ENCODE measurements at regions not wholly inside any gene's neighbourhood (a gene's known extent, or its start where the extent isn't known, plus 50 kb on each side); places are given as distances from the start of the nearest gene placed in this dataset.

- Histone ChIP-seq H3K4ac (ENCODE audit: low read depth, low read length) (no peak overlapping the region), H3K27ac (ENCODE audit: insufficient read depth, low read length) (no peak overlapping the region), H4K91ac (ENCODE audit: insufficient read depth, low read depth, low read length) (no peak overlapping the region), H4K8ac (ENCODE audit: low read depth in 2 of 2, low read length in 2 of 2) (no peak overlapping the region), H2AK5ac (ENCODE audit: low read depth, low read length) (no peak overlapping the region), H2BK5ac (ENCODE audit: low read depth, low read length, poor library complexity, severe bottlenecking) (no peak overlapping the region), H2AFZ (replicated peaks; ENCODE audit: low read length, poor library complexity) (no peak overlapping the region), H3K27me3 (ENCODE audit: control insufficient read depth, insufficient read depth, low read length) (no peaks in the 10 kb centered on the region), H4K5ac (ENCODE audit: low read depth, low read length) (no peak overlapping the region), H3K4me1 (ENCODE audit: control insufficient read depth, insufficient read depth, low read length) (no peaks in the 10 kb centered on the region), H3K9me3 (ENCODE audit: control insufficient read depth, insufficient read depth, low read length) (no peaks in the 10 kb centered on the region), H3K4me2 (ENCODE audit: low read depth, low read length) (no peak overlapping the region), H3K36me3 (ENCODE audit: control insufficient read depth, insufficient read depth, low read length) (no peaks in the 10 kb centered on the region), H4K20me1 (ENCODE audit: insufficient read depth, low read length) (no peaks in the 10 kb centered on the region), H3K14ac (replicated peaks; ENCODE audit: low read depth, low read length) (no peak overlapping the region), H3K56ac (ENCODE audit: extremely low read depth, insufficient read depth, low read length) (no peak overlapping the region), H3K23ac (ENCODE audit: low read depth, low read length) (no peak overlapping the region), H3K4me3 (ENCODE audit: insufficient read depth, low read depth, low read length) (no peak overlapping the region), H2AK9ac (replicated peaks; ENCODE audit: low read depth, low read length, poor library complexity) (no peak overlapping the region), H2BK20ac (ENCODE audit: low read depth, low read length) (no peak overlapping the region), H3K18ac (ENCODE audit: low read depth, low read length) (no peak overlapping the region), H3K79me1 (ENCODE audit: low read depth in 1 of 2, low read length in 2 of 2) (no peaks in the 10 kb centered on the region), H2BK120ac (ENCODE audit: low read depth, low read length) (no peak overlapping the region), H3K9me1 (ENCODE audit: insufficient read depth, low read length) (no peaks in the 10 kb centered on the region), H2BK15ac (ENCODE audit: low read depth, low read length) (no peak overlapping the region), H3K9ac (ENCODE audit: low read depth, low read length) (no peak overlapping the region)
- ATAC-seq (ENCODE audit: low read depth) (no peak), DNase-seq (no peak)
- no peak for TF ChIP-seq MAFK (IDR thresholded peaks at IDR 0.05; ENCODE audit: low read depth, low read length)
- TF ChIP-seq MAZ (IDR thresholded peaks at IDR 0.05; ENCODE audit: borderline replicate concordance, low read depth, low read length): no peak
- no peak for TF ChIP-seq RFX5 (IDR thresholded peaks at IDR 0.05; ENCODE audit: low read depth, low read length)
- no peak for TF ChIP-seq BHLHE40 (IDR thresholded peaks at IDR 0.05; ENCODE audit: low read depth, low read length)
- no peak for TF ChIP-seq FOS (IDR thresholded peaks at IDR 0.05; ENCODE audit: low read depth, low read length)
- TF ChIP-seq CTCF (conservative IDR thresholded peaks at IDR 0.05; ENCODE audit: low read depth, low read length): no peak
- TF ChIP-seq NFE2L2 (IDR thresholded peaks at IDR 0.05; ENCODE audit: low read depth, low read length): no peak
- in situ Hi-C loops (cut with MboI; ENCODE audit: low sequenced_read_pairs) (no loop called here), intact Hi-C loops (cut with micrococcal nuclease) (no loop called here), dilution Hi-C loops (cut with HindIII; ENCODE audit: low sequenced_read_pairs, unreplicated experiment) (no loop called here)
- no TSS peak for BruUV-seq (replicated peaks)
- ChIA-PET CTCF (no interaction called here), POLR2A (ENCODE audit: unreplicated experiment) (no interaction called here)
- 20% methylated on average over 1 of the region's 1 CpG; no CpG with 5 or more reads in 1 of the 2 experiments for WGBS, 2 experiments (ENCODE audit: extremely low coverage in 2 of 2, insufficient read length in 1 of 2)
Measured at GRCh38 chr2:21230140-21230539, 106.4 kb downstream of the TDRD15 start.

All from IMR-90 (cell line).